PC-3 (cell line): ENCODE measurements at regions not wholly inside any gene's neighbourhood (a gene's known extent, or its start where the extent isn't known, plus 50 kb on each side); places are given as distances from the start of the nearest gene placed in this dataset.

Experiments used
- EZH2 ChIP-seq: fragments of 300-600 bp; sonication (generic); IDR thresholded peaks from one replicate; pipeline ENCODE4 v1.6.1; 2017; ENCODE audit warnings: antibody characterized with exemption, mild to moderate bottlenecking, low read length; ENCODE audit not compliant: unreplicated experiment
- TF ChIP-seq, protein P1 (sequence below): fragments of 300-600 bp; sonication (generic); conservative IDR thresholded peaks from 2 replicates; pipeline ENCODE4 v1.5.1; 2017; ENCODE audit warnings: antibody characterized with exemption, low read depth, mild to moderate bottlenecking, low read length

DNA sequence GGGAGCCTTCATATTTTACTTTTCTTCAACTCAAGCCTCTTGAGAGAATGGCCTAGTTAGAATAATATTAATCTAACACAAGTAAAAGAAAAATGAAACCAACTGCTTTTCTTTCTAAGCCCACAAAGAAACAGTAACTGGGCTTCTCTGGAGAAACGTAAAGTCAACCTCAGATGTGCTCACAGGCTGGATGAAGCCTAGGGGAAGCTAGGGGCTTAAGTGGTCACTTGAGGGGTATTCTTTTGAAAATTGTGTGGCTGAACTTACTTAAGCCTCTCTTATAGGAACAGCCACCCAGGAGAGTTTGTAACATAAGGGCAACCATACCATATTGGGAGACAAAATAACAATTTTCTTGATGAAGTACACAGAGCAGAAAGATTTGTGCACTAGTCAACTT lies 279.0 kb downstream of the SPRY1 start:
- TF ChIP-seq, protein P1, sequence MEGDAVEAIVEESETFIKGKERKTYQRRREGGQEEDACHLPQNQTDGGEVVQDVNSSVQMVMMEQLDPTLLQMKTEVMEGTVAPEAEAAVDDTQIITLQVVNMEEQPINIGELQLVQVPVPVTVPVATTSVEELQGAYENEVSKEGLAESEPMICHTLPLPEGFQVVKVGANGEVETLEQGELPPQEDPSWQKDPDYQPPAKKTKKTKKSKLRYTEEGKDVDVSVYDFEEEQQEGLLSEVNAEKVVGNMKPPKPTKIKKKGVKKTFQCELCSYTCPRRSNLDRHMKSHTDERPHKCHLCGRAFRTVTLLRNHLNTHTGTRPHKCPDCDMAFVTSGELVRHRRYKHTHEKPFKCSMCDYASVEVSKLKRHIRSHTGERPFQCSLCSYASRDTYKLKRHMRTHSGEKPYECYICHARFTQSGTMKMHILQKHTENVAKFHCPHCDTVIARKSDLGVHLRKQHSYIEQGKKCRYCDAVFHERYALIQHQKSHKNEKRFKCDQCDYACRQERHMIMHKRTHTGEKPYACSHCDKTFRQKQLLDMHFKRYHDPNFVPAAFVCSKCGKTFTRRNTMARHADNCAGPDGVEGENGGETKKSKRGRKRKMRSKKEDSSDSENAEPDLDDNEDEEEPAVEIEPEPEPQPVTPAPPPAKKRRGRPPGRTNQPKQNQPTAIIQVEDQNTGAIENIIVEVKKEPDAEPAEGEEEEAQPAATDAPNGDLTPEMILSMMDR = no peak
- TF ChIP-seq EZH2 = no peak
